NCI-H748 treated with DMSO at 0.1 percent for 48 hours (cell line): ENCODE measurements at regions not wholly inside any gene's neighbourhood (a gene's known extent, or its start where the extent isn't known, plus 50 kb on each side); places are given as distances from the start of the nearest gene placed in this dataset.

Experiments used
- DNase-seq: peaks from one replicate; lab custom pipeline; 2025; lab: John Stamatoyannopoulos, UW

- no peak for DNase-seq
Measured at GRCh38 chr7:41002741-41003610, 699.9 kb downstream of the INHBA start.

GRCh38 chr7:41000042-41000441 is 702.8 kb downstream of the INHBA start:
- DNase-seq, result no peak

GRCh38 chr7:40996233-40996677 is 706.6 kb downstream of the INHBA start:
- DNase-seq, result no peak

- DNase-seq, result no peak
Measured at GRCh38 chr7:40990841-40991240, 712.0 kb downstream of the INHBA start.

GRCh38 chr7:40987571-40987970 is 715.3 kb downstream of the INHBA start:
- DNase-seq, result no peak

- DNase-seq, result no peak
Measured at GRCh38 chr7:40986351-40986873, 716.5 kb downstream of the INHBA start.

GRCh38 chr7:40983111-40983510 is 719.8 kb downstream of the INHBA start:
- no peak for DNase-seq

- no peak for DNase-seq
Measured at GRCh38 chr7:40979296-40979695, 723.6 kb downstream of the INHBA start.

GRCh38 chr7:40978047-40978446 is 724.8 kb downstream of the INHBA start:
- no peak for DNase-seq

GRCh38 chr7:40977533-40977932 is 725.4 kb downstream of the INHBA start:
- no peak for DNase-seq

GRCh38 chr7:40972426-40972825 is 730.5 kb downstream of the INHBA start:
- DNase-seq, result no peak

GRCh38 chr7:40969641-40970040 is 733.2 kb downstream of the INHBA start:
- DNase-seq, result no peak

- DNase-seq, result no peak
Measured at GRCh38 chr7:40966693-40967092, 736.2 kb downstream of the INHBA start.

GRCh38 chr7:40965774-40966173 is 737.1 kb downstream of the INHBA start:
- no peak for DNase-seq

GRCh38 chr7:40965016-40965415 is 737.9 kb downstream of the INHBA start:
- DNase-seq, result no peak

- no peak for DNase-seq
Measured at GRCh38 chr7:40964610-40965009, 738.3 kb downstream of the INHBA start.

GRCh38 chr7:40959955-40960354 is 742.9 kb downstream of the INHBA start:
- no peak for DNase-seq

GRCh38 chr7:40948239-40948638 is 754.7 kb downstream of the INHBA start:
- no peak for DNase-seq

GRCh38 chr7:40947566-40947965 is 755.3 kb downstream of the INHBA start:
- no peak for DNase-seq

- no peak for DNase-seq
Measured at GRCh38 chr7:40946549-40946948, 756.3 kb downstream of the INHBA start.

- no peak for DNase-seq
Measured at GRCh38 chr7:40945788-40946187, 757.1 kb downstream of the INHBA start.

- no peak for DNase-seq
Measured at GRCh38 chr7:40944981-40945585, 757.8 kb downstream of the INHBA start.

GRCh38 chr7:40937879-40938278 is 765.0 kb downstream of the INHBA start:
- DNase-seq, result no peak
